HEK293 (cell line): ENCODE measurements at regions not wholly inside any gene's neighbourhood (a gene's known extent, or its start where the extent isn't known, plus 50 kb on each side); places are given as distances from the start of the nearest gene placed in this dataset.

ENCODE experiments used
- CTCF ChIA-PET: fragments of 350-600 bp; formaldehyde crosslinking; extraction: SDS; loops from one replicate; lab custom pipeline; 2021; ENCODE audit warnings: antibody characterized with exemption; lab: Yijun Ruan, JAX
- POLR2A ChIA-PET: fragments of 300-600 bp; formaldehyde crosslinking; extraction: SDS; loops from one replicate; lab custom pipeline; 2020; ENCODE audit warnings: antibody characterized with exemption, inconsistent platforms; lab: Yijun Ruan, JAX
- H3K27ac ChIP-seq: fragments of 200-500 bp; sonication (Bioruptor generic); 2 replicates; pipeline ENCODE4 v1.5.1; 2014; ENCODE audit warnings: low read depth, low read length, control low read depth, inconsistent platforms; ENCODE audit errors: extremely low read depth
- H3K36me3 ChIP-seq, 2 experiments: fragments of 200-500 bp in 1 of 2; sonication (Bioruptor generic) in 1 of 2; 1 replicate in 1 of 2; 2 replicates in 1 of 2; pipeline ENCODE4 v1.5.1; 2014 to 2017; ENCODE audit warnings: inconsistent platforms in 2 of 2, low read length in 2 of 2; ENCODE audit not compliant: control insufficient read depth in 2 of 2, insufficient read depth in 1 of 2
- H3K4me1 ChIP-seq: fragments of 200-500 bp; sonication (Bioruptor generic); 2 replicates; pipeline ENCODE4 v1.5.1; 2014; ENCODE audit warnings: mild to moderate bottlenecking, low read length, inconsistent platforms; ENCODE audit not compliant: control insufficient read depth, insufficient read depth
- H3K4me3 ChIP-seq: 2 replicates; pipeline ENCODE4 v1.5.1; 2011; ENCODE audit warnings: low read depth, mild to moderate bottlenecking, control low read depth, low read length, moderate library complexity
- H3K9me3 ChIP-seq: fragments of 200-500 bp; sonication (Bioruptor generic); 2 replicates; pipeline ENCODE4 v1.5.1; 2014; ENCODE audit warnings: low read depth, low read length, inconsistent platforms; ENCODE audit not compliant: control insufficient read depth, insufficient read depth
- GLI2 ChIP-seq: fragments of 450-650 bp; formaldehyde crosslinking; IDR thresholded peaks from 2 replicates; pipeline ENCODE4; 2017; ENCODE audit warnings: missing biosample characterization, missing genetic modification characterization, low read depth, borderline replicate concordance
- GLIS1 ChIP-seq: fragments of 450-650 bp; formaldehyde crosslinking; IDR thresholded peaks from 2 replicates; pipeline ENCODE4 v1.5.1; 2016; ENCODE audit warnings: missing biosample characterization, missing genetic modification characterization
- KLF16 ChIP-seq: fragments of 450-650 bp; formaldehyde crosslinking; IDR thresholded peaks from 2 replicates; pipeline ENCODE4 v1.5.1; 2017; ENCODE audit warnings: missing biosample characterization, missing genetic modification characterization
- RBAK ChIP-seq: fragments of 450-650 bp; formaldehyde crosslinking; IDR thresholded peaks from 2 replicates; pipeline ENCODE4 v1.5.1; 2016; ENCODE audit warnings: missing biosample characterization, missing genetic modification characterization
- YY2 ChIP-seq: fragments of 450-650 bp; formaldehyde crosslinking; IDR thresholded peaks from 2 replicates; pipeline ENCODE4 v1.5.1; 2016; ENCODE audit warnings: missing biosample characterization, missing genetic modification characterization
- ZNF138 ChIP-seq: fragments of 450-650 bp; formaldehyde crosslinking; IDR thresholded peaks from 2 replicates; pipeline ENCODE4 v1.5.1; 2016; ENCODE audit warnings: missing biosample characterization, missing genetic modification characterization, borderline replicate concordance
- ZNF223 ChIP-seq: fragments of 450-650 bp; formaldehyde crosslinking; IDR thresholded peaks from 2 replicates; pipeline ENCODE4 v1.5.1; 2016; ENCODE audit warnings: missing biosample characterization, missing genetic modification characterization
- ZNF23 ChIP-seq: fragments of 450-650 bp; formaldehyde crosslinking; IDR thresholded peaks from 2 replicates; pipeline ENCODE4 v1.5.1; 2016; ENCODE audit warnings: missing biosample characterization, missing genetic modification characterization, borderline replicate concordance
- ZNF433 ChIP-seq: fragments of 450-650 bp; formaldehyde crosslinking; IDR thresholded peaks from 2 replicates; pipeline ENCODE4 v1.5.1; 2016; ENCODE audit warnings: missing biosample characterization, missing genetic modification characterization, low read depth
- ZNF510 ChIP-seq: fragments of 450-650 bp; formaldehyde crosslinking; IDR thresholded peaks from 2 replicates; pipeline ENCODE4 v1.5.1; 2018; ENCODE audit warnings: mild to moderate bottlenecking, missing genetic modification characterization, missing biosample characterization; ENCODE audit not compliant: insufficient replicate concordance
- ZNF707 ChIP-seq: fragments of 450-650 bp; formaldehyde crosslinking; IDR thresholded peaks from 2 replicates; pipeline ENCODE4 v1.5.1; 2016; ENCODE audit warnings: missing biosample characterization, missing genetic modification characterization
- ZNF792 ChIP-seq: fragments of 450-650 bp; formaldehyde crosslinking; IDR thresholded peaks from 2 replicates; pipeline ENCODE4 v1.5.1; 2016; ENCODE audit warnings: missing biosample characterization, missing genetic modification characterization
- TF ChIP-seq, protein P1 (sequence below): fragments of 450-650 bp; formaldehyde crosslinking; IDR thresholded peaks from 2 replicates; pipeline ENCODE4 v1.5.1; 2016; ENCODE audit warnings: missing biosample characterization, missing genetic modification characterization
- TF ChIP-seq, protein P2 (sequence below): fragments of 450-650 bp; formaldehyde crosslinking; IDR thresholded peaks from 2 replicates; pipeline ENCODE4 v1.5.1; 2017; ENCODE audit warnings: missing biosample characterization, missing genetic modification characterization
- TF ChIP-seq, protein P3 (sequence below): fragments of 450-650 bp; formaldehyde crosslinking; IDR thresholded peaks from 2 replicates; pipeline ENCODE4 v1.5.1; 2016; ENCODE audit warnings: missing biosample characterization, missing genetic modification characterization
- TF ChIP-seq, protein P4 (sequence below): fragments of 450-650 bp; formaldehyde crosslinking; IDR thresholded peaks from 2 replicates; pipeline ENCODE4 v1.5.1; 2016; ENCODE audit warnings: missing biosample characterization, missing genetic modification characterization, borderline replicate concordance

DNA sequence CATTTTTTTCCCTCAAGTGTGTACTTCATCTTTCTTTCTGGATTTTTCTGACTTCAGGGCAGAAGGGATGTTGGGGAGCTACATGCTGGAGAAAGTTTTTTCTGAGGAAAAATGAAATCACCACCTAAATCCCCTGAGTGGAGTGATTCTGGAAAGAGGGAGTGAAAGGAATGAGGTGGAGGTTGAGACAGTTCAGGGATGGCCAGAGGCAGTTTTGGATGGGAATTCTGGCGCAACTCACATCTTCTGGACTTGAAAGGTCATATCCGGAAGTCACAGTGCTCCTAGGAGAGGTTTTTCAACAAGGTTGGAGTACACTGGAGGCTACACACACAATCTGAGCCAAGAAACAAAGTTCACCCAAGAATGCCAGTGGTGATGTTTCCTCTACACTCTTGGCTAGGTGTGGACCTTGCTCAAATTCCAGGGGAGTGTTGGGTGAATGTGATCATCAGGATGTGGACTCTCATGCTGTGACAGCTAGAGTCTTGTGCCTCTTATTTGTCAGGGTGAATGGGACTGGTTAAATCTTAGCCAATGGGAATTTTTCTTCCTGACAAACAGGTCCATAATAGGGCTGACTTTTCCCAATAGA, 161.5 kb downstream of the HLX start:
- no peaks in the 10 kb centered on the region for H3K36me3 ChIP-seq
- no peaks in the 10 kb centered on the region for H3K4me1 ChIP-seq
- H3K4me3 ChIP-seq: no peak overlapping the region
- CTCF ChIA-PET: interaction anchor here (0.6 kb wide), 2 partner anchors 8 to 43 kb away, joined by 3 read pairs; no protein-coding TSS in a partner anchor
- no peaks in the 10 kb centered on the region for H3K9me3 ChIP-seq
- TF ChIP-seq RBAK (tag by site-specific recombination): no peak
- POLR2A ChIA-PET: interaction anchor here (0.7 kb wide), 1 partner anchor 126 kb away, joined by 4 read pairs; no protein-coding TSS in a partner anchor
- no peak overlapping the region for H3K27ac ChIP-seq

DNA sequence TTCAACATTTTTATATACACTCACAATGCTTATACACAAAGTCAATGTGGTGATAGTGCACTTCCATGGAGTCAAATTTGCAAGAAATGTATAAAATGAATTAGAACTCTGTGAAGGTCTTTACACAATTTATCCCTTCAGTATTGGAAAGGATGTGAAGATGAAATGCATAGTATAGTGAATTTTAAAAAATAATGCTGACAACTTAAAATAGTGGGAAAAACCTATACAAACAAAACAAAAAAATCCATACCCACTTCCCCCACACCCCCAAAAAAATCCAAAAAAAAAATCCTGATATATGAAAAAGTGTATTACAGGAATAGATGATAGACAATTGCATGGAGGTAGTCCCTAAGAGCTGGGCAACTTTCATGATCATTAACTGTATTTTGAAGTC, 165.3 kb downstream of the HLX start:
- Histone ChIP-seq H3K9me3 (no peaks in the 10 kb centered on the region), H3K4me3 (no peak overlapping the region), H3K36me3 (no peaks in the 10 kb centered on the region), H3K4me1 (no peaks in the 10 kb centered on the region), H3K27ac (no peak overlapping the region)
- ChIA-PET POLR2A (no interaction called here), CTCF (no interaction called here)
- TF ChIP-seq ZNF433 (tag by site-specific recombination): no peak
- no peak for TF ChIP-seq ZNF23 (tag by site-specific recombination)
- TF ChIP-seq YY2 (tag by site-specific recombination): no peak
- TF ChIP-seq KLF16 (tag by site-specific recombination): no peak
- TF ChIP-seq ZNF707: no peak
- TF ChIP-seq, protein P1, sequence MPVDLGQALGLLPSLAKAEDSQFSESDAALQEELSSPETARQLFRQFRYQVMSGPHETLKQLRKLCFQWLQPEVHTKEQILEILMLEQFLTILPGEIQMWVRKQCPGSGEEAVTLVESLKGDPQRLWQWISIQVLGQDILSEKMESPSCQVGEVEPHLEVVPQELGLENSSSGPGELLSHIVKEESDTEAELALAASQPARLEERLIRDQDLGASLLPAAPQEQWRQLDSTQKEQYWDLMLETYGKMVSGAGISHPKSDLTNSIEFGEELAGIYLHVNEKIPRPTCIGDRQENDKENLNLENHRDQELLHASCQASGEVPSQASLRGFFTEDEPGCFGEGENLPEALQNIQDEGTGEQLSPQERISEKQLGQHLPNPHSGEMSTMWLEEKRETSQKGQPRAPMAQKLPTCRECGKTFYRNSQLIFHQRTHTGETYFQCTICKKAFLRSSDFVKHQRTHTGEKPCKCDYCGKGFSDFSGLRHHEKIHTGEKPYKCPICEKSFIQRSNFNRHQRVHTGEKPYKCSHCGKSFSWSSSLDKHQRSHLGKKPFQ: no peak

DNA sequence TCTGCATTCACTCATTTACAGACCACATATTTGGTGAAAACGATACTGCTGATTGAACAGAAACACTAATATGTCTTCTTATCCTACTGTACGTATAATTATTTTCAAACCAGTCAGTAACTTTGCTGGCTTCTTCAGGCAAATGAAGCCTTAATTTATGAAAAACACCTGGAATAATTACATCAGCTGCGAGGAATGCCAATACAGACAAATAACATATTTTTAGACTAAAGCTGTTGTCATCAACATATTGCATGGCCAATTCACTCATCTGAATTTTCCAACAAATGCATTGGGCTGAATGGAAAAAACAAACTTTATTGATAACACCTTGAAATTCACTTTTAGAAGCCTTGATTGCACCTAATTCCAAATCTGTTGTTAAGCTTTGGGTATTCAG, 165.9 kb downstream of the HLX start:
- no peak for TF ChIP-seq ZNF23 (tag by site-specific recombination)
- TF ChIP-seq, protein P2, sequence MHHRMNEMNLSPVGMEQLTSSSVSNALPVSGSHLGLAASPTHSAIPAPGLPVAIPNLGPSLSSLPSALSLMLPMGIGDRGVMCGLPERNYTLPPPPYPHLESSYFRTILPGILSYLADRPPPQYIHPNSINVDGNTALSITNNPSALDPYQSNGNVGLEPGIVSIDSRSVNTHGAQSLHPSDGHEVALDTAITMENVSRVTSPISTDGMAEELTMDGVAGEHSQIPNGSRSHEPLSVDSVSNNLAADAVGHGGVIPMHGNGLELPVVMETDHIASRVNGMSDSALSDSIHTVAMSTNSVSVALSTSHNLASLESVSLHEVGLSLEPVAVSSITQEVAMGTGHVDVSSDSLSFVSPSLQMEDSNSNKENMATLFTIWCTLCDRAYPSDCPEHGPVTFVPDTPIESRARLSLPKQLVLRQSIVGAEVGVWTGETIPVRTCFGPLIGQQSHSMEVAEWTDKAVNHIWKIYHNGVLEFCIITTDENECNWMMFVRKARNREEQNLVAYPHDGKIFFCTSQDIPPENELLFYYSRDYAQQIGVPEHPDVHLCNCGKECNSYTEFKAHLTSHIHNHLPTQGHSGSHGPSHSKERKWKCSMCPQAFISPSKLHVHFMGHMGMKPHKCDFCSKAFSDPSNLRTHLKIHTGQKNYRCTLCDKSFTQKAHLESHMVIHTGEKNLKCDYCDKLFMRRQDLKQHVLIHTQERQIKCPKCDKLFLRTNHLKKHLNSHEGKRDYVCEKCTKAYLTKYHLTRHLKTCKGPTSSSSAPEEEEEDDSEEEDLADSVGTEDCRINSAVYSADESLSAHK (tag by site-specific recombination): no peak
- TF ChIP-seq ZNF223 (tag by site-specific recombination): no peak
- TF ChIP-seq ZNF138 (tag by site-specific recombination): no peak
- TF ChIP-seq, protein P3, sequence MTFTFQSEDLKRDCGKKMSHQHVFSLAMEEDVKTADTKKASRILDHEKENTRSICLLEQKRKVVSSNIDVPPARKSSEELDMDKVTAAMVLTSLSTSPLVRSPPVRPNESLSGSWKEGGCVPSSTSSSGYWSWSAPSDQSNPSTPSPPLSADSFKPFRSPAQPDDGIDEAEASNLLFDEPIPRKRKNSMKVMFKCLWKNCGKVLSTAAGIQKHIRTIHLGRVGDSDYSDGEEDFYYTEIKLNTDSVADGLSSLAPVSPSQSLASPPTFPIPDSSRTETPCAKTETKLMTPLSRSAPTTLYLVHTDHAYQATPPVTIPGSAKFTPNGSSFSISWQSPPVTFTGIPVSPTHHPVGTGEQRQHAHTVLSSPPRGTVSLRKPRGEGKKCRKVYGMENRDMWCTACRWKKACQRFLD (tag by site-specific recombination): no peak
- TF ChIP-seq ZNF792: no peak
- TF ChIP-seq, protein P4, sequence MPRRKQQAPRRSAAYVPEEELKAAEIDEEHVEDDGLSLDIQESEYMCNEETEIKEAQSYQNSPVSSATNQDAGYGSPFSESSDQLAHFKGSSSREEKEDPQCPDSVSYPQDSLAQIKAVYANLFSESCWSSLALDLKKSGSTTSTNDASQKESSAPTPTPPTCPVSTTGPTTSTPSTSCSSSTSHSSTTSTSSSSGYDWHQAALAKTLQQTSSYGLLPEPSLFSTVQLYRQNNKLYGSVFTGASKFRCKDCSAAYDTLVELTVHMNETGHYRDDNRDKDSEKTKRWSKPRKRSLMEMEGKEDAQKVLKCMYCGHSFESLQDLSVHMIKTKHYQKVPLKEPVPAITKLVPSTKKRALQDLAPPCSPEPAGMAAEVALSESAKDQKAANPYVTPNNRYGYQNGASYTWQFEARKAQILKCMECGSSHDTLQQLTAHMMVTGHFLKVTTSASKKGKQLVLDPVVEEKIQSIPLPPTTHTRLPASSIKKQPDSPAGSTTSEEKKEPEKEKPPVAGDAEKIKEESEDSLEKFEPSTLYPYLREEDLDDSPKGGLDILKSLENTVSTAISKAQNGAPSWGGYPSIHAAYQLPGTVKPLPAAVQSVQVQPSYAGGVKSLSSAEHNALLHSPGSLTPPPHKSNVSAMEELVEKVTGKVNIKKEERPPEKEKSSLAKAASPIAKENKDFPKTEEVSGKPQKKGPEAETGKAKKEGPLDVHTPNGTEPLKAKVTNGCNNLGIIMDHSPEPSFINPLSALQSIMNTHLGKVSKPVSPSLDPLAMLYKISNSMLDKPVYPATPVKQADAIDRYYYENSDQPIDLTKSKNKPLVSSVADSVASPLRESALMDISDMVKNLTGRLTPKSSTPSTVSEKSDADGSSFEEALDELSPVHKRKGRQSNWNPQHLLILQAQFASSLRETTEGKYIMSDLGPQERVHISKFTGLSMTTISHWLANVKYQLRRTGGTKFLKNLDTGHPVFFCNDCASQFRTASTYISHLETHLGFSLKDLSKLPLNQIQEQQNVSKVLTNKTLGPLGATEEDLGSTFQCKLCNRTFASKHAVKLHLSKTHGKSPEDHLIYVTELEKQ: no peak
- no peak for TF ChIP-seq GLI2 (tag by site-specific recombination)
- TF ChIP-seq ZNF510: no peak
- TF ChIP-seq GLIS1: no peak
- CTCF ChIA-PET: interaction anchor here (0.5 kb wide), 1 partner anchor 1978 kb away, joined by 3 read pairs; no protein-coding TSS in a partner anchor
- POLR2A ChIA-PET: no interaction called here
- Histone ChIP-seq H3K4me1 (no peaks in the 10 kb centered on the region), H3K4me3 (no peak overlapping the region), H3K27ac (no peak overlapping the region), H3K36me3 (no peaks in the 10 kb centered on the region), H3K9me3 (no peaks in the 10 kb centered on the region)
